Liver (tissue), 8 donors: ENCODE measurements at regions not wholly inside any gene's neighbourhood (a gene's known extent, or its start where the extent isn't known, plus 50 kb on each side); places are given as distances from the start of the nearest gene placed in this dataset.

Source experiments
- DNase-seq: peaks from one replicate; pipeline ENCODE4 v3.0.0-alpha.2; 2017; ENCODE audit warnings: low spot score
- H3K27ac ChIP-seq, 2 donors: one replicate each; pipeline ENCODE4 v1.7.0; 2013; ENCODE audit warnings: inconsistent platforms in 2 of 2, low read length in 2 of 2, control low read depth in 1 of 2, low read depth in 1 of 2, mild to moderate bottlenecking in 1 of 2
- H3K27me3 ChIP-seq, 4 donors: one replicate each; pipeline versions ENCODE4 v1.6.1 to v1.7.0; 2013; ENCODE audit warnings: low read length in 3 of 4, inconsistent platforms in 1 of 4, mild to moderate bottlenecking in 1 of 4, moderate library complexity in 1 of 4; ENCODE audit not compliant: control insufficient read depth in 4 of 4, insufficient read depth in 4 of 4
- H3K36me3 ChIP-seq, 4 donors: one replicate each; pipeline versions ENCODE4 v1.6.1 to v1.7.0; 2013; ENCODE audit warnings: low read length in 3 of 4, mild to moderate bottlenecking in 3 of 4, low read depth in 1 of 4, moderate library complexity in 1 of 4; ENCODE audit not compliant: control insufficient read depth in 4 of 4, insufficient read depth in 3 of 4
- H3K4me1 ChIP-seq, 4 donors: one replicate each; pipeline versions ENCODE4 v1.6.1 to v1.7.0; 2013; ENCODE audit warnings: low read length in 3 of 4, mild to moderate bottlenecking in 3 of 4, moderate library complexity in 1 of 4; ENCODE audit not compliant: control insufficient read depth in 4 of 4, insufficient read depth in 4 of 4
- H3K4me3 ChIP-seq, 3 donors: one replicate each; pipeline versions ENCODE4 v1.6.1 to v1.7.0; 2013; ENCODE audit warnings: low read length in 3 of 3, control low read depth in 1 of 3, low read depth in 1 of 3, mild to moderate bottlenecking in 1 of 3
- H3K9ac ChIP-seq, 2 donors: one replicate each; pipeline ENCODE4 v1.7.0; 2013; ENCODE audit warnings: low read length in 2 of 2, mild to moderate bottlenecking in 2 of 2, moderate library complexity in 2 of 2, control low read depth in 1 of 2, low read depth in 1 of 2
- H3K9me3 ChIP-seq, 4 donors: one replicate each; pipeline versions ENCODE4 v1.6.1 to v1.7.0; 2013; ENCODE audit warnings: low read length in 3 of 4; ENCODE audit not compliant: control insufficient read depth in 4 of 4
- EGR1 ChIP-seq, 2 donors: IDR thresholded peaks; 2 replicates each; pipeline ENCODE4 v1.6.1; 2016 to 2018; ENCODE audit warnings: antibody characterized with exemption in 2 of 2, low read depth in 2 of 2
- FOXA1 ChIP-seq: IDR thresholded peaks from 2 replicates; pipeline ENCODE4 v1.6.1; 2016; ENCODE audit warnings: antibody characterized with exemption
- FOXA2 ChIP-seq: IDR thresholded peaks from 2 replicates; pipeline ENCODE4 v1.6.1; 2016; ENCODE audit warnings: antibody characterized with exemption
- GABPA ChIP-seq, 2 donors: IDR thresholded peaks in 1 of 2; conservative IDR thresholded peaks in 1 of 2; 2 replicates each; pipeline ENCODE4 v1.6.1; 2016; ENCODE audit warnings: antibody characterized with exemption in 2 of 2, mild to moderate bottlenecking in 1 of 2, moderate library complexity in 1 of 2
- HNF4A ChIP-seq, 2 donors: conservative IDR thresholded peaks; 2 replicates each; pipeline ENCODE4 v1.6.1; 2016; ENCODE audit warnings: antibody characterized with exemption in 2 of 2, mild to moderate bottlenecking in 2 of 2
- HNF4G ChIP-seq: IDR thresholded peaks from 2 replicates; pipeline ENCODE4 v1.6.1; 2016; ENCODE audit warnings: antibody characterized with exemption
- JUND ChIP-seq, 2 donors: IDR thresholded peaks; 2 replicates each; pipeline ENCODE4 v1.6.1; 2016; ENCODE audit warnings: antibody characterized with exemption in 2 of 2
- NR2F2 ChIP-seq: IDR thresholded peaks from 2 replicates; pipeline ENCODE4 v1.6.1; 2016; ENCODE audit warnings: antibody characterized with exemption
- RAD21 ChIP-seq, 2 donors: IDR thresholded peaks; 2 replicates each; pipeline ENCODE4 v1.6.1; 2016; ENCODE audit warnings: antibody characterized with exemption in 2 of 2, mild to moderate bottlenecking in 2 of 2
- RXRA ChIP-seq, 2 donors: IDR thresholded peaks; 2 replicates each; pipeline ENCODE4 v1.6.1; 2017 to 2018; ENCODE audit warnings: antibody characterized with exemption in 2 of 2, mild to moderate bottlenecking in 1 of 2
- SP1 ChIP-seq: IDR thresholded peaks from 2 replicates; pipeline ENCODE4 v1.6.1; 2018; ENCODE audit warnings: antibody characterized with exemption, mild to moderate bottlenecking
- TAF1 ChIP-seq: conservative IDR thresholded peaks from 2 replicates; pipeline ENCODE4 v1.6.1; 2016; ENCODE audit warnings: antibody characterized with exemption, mild to moderate bottlenecking
- YY1 ChIP-seq: IDR thresholded peaks from 2 replicates; pipeline ENCODE4 v1.6.1; 2016; ENCODE audit warnings: antibody characterized with exemption, mild to moderate bottlenecking
- WGBS: extraction: QIAGEN DNeasy Blood & Tissue Kit; methylation state at CpG from one replicate; pipeline ENCODE4 v1.1.7; 2013; 5-methylcytosine and 5-hydroxymethylcytosine counted together
- TF ChIP-seq, protein P1 (sequence below): IDR thresholded peaks from 2 replicates; pipeline ENCODE4 v1.6.1; 2016; ENCODE audit warnings: antibody characterized with exemption, mild to moderate bottlenecking
- TF ChIP-seq, protein P2 (sequence below): fragments of 150-350 bp; IDR thresholded peaks from 2 replicates; pipeline ENCODE4 v1.5.1; 2017; ENCODE audit warnings: improper control_type of control experiment, low read depth, low read length; ENCODE audit not compliant: missing input control
- TF ChIP-seq, protein P3 (sequence below): IDR thresholded peaks from 2 replicates; pipeline ENCODE4 v1.6.1; 2016; ENCODE audit warnings: antibody characterized with exemption
- TF ChIP-seq, protein P4 (sequence below): IDR thresholded peaks from 2 replicates; pipeline ENCODE4 v1.6.1; 2016; ENCODE audit warnings: antibody characterized with exemption
- TF ChIP-seq, protein P5 (sequence below): IDR thresholded peaks from 2 replicates; pipeline ENCODE4 v1.6.1; 2016; ENCODE audit warnings: antibody characterized with exemption
- donor health status: healthy.
- donor health status: healthy.
- donor health status: healthy.
- donor health status: healthy.
- donor health status: healthy.

DNA sequence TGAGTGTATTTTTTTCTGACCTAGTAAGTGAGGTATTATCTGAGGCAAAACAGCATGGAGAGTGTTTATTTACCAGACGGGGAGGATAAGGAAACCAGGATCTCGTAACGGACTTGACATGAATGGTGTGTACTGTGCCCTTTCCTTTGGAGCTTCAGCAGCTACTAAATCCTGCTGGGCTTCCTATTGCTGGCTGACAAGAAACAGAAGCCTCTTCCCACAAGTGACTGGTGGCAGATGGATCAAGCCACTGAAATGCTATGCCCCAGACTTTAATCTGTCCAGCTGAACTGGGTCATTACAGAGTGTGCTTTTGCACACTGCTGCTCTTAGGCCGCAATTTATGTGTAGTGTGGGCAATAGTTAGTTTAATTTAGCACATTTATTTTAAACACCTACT is 162.7 kb upstream of the MRPS30 start:
- Histone ChIP-seq H3K9me3 (peaks cover 0 to 6% (median 1%) of the 10 kb centered on the region in 4 donors), H3K4me3 (no peak overlapping the region), H3K27ac (no peak overlapping the region), H3K9ac (no peak overlapping the region), H3K36me3 (no peaks in the 10 kb centered on the region), H3K27me3 (peaks cover 0 to 5% (median 0%) of the 10 kb centered on the region in 4 donors), H3K4me1 (no peaks in the 10 kb centered on the region)
- WGBS = 36% methylated on average over 4 of the region's 4 CpGs
- no peak for DNase-seq
- TF ChIP-seq, protein P1, sequence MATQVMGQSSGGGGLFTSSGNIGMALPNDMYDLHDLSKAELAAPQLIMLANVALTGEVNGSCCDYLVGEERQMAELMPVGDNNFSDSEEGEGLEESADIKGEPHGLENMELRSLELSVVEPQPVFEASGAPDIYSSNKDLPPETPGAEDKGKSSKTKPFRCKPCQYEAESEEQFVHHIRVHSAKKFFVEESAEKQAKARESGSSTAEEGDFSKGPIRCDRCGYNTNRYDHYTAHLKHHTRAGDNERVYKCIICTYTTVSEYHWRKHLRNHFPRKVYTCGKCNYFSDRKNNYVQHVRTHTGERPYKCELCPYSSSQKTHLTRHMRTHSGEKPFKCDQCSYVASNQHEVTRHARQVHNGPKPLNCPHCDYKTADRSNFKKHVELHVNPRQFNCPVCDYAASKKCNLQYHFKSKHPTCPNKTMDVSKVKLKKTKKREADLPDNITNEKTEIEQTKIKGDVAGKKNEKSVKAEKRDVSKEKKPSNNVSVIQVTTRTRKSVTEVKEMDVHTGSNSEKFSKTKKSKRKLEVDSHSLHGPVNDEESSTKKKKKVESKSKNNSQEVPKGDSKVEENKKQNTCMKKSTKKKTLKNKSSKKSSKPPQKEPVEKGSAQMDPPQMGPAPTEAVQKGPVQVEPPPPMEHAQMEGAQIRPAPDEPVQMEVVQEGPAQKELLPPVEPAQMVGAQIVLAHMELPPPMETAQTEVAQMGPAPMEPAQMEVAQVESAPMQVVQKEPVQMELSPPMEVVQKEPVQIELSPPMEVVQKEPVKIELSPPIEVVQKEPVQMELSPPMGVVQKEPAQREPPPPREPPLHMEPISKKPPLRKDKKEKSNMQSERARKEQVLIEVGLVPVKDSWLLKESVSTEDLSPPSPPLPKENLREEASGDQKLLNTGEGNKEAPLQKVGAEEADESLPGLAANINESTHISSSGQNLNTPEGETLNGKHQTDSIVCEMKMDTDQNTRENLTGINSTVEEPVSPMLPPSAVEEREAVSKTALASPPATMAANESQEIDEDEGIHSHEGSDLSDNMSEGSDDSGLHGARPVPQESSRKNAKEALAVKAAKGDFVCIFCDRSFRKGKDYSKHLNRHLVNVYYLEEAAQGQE = no peak
- TF ChIP-seq RXRA (IDR thresholded peaks at IDR 0.05) = no peak
- no peak for TF ChIP-seq EGR1 (IDR thresholded peaks at IDR 0.05; ENCODE audit: low read depth in 2 of 2)
- no peak for TF ChIP-seq FOXA2
- no peak for TF ChIP-seq TAF1
- TF ChIP-seq, protein P2, sequence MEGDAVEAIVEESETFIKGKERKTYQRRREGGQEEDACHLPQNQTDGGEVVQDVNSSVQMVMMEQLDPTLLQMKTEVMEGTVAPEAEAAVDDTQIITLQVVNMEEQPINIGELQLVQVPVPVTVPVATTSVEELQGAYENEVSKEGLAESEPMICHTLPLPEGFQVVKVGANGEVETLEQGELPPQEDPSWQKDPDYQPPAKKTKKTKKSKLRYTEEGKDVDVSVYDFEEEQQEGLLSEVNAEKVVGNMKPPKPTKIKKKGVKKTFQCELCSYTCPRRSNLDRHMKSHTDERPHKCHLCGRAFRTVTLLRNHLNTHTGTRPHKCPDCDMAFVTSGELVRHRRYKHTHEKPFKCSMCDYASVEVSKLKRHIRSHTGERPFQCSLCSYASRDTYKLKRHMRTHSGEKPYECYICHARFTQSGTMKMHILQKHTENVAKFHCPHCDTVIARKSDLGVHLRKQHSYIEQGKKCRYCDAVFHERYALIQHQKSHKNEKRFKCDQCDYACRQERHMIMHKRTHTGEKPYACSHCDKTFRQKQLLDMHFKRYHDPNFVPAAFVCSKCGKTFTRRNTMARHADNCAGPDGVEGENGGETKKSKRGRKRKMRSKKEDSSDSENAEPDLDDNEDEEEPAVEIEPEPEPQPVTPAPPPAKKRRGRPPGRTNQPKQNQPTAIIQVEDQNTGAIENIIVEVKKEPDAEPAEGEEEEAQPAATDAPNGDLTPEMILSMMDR = no peak
- TF ChIP-seq RAD21 (IDR thresholded peaks at IDR 0.05) = no peak
- TF ChIP-seq NR2F2 = no peak
- TF ChIP-seq HNF4G = no peak
- TF ChIP-seq, protein P3, sequence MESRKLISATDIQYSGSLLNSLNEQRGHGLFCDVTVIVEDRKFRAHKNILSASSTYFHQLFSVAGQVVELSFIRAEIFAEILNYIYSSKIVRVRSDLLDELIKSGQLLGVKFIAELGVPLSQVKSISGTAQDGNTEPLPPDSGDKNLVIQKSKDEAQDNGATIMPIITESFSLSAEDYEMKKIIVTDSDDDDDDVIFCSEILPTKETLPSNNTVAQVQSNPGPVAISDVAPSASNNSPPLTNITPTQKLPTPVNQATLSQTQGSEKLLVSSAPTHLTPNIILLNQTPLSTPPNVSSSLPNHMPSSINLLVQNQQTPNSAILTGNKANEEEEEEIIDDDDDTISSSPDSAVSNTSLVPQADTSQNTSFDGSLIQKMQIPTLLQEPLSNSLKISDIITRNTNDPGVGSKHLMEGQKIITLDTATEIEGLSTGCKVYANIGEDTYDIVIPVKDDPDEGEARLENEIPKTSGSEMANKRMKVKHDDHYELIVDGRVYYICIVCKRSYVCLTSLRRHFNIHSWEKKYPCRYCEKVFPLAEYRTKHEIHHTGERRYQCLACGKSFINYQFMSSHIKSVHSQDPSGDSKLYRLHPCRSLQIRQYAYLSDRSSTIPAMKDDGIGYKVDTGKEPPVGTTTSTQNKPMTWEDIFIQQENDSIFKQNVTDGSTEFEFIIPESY = no peak
- TF ChIP-seq FOXA1 = no peak
- TF ChIP-seq, protein P4, sequence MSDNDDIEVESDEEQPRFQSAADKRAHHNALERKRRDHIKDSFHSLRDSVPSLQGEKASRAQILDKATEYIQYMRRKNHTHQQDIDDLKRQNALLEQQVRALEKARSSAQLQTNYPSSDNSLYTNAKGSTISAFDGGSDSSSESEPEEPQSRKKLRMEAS = no peak
- TF ChIP-seq JUND (IDR thresholded peaks at IDR 0.05) = no peak
- no peak for TF ChIP-seq HNF4A (conservative IDR thresholded peaks at IDR 0.05)
- TF ChIP-seq GABPA (IDR thresholded peaks at IDR 0.05 in 1 of 2, conservative IDR thresholded peaks at IDR 0.05 in 1 of 2) = no peak
- TF ChIP-seq, protein P5, sequence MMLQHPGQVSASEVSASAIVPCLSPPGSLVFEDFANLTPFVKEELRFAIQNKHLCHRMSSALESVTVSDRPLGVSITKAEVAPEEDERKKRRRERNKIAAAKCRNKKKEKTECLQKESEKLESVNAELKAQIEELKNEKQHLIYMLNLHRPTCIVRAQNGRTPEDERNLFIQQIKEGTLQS = no peak
- TF ChIP-seq YY1 = no peak
- TF ChIP-seq SP1 = no peak
